CD4-positive, alpha-beta memory T cell (primary cell): ENCODE measurements at regions not wholly inside any gene's neighbourhood (a gene's known extent, or its start where the extent isn't known, plus 50 kb on each side); places are given as distances from the start of the nearest gene placed in this dataset.
"Not testable (repeated sequence)": the region's sequence is repeated elsewhere in the genome, so short reads cannot be mapped to it uniquely, and the experiment has no call there.

ENCODE experiments used
- CTCF ChIA-PET: fragments of 350-600 bp; sonication (Branson Sonifier 250); formaldehyde crosslinking; loops from one replicate; lab custom pipeline; 2021; ENCODE audit warnings: inconsistent platforms; ENCODE audit not compliant: partially characterized antibody; lab: Charles Lee
- POLR2A ChIA-PET: fragments of 350-600 bp; sonication (Branson Sonifier 250); formaldehyde crosslinking; loops from one replicate; lab custom pipeline; 2021; ENCODE audit not compliant: partially characterized antibody; lab: Charles Lee
- DNase-seq, 5 donors: peaks; one replicate each; pipeline versions ENCODE4 v3.0.0 to v3.0.0-alpha.2; 2020 to 2022; ENCODE audit warnings: mixed read lengths in 1 of 5
- H3K27ac ChIP-seq: one replicate; pipeline ENCODE4 v1.7.0; 2013; ENCODE audit warnings: low read depth, low read length
- H3K27me3 ChIP-seq: 2 replicates; pipeline ENCODE4 v1.7.0; 2013; ENCODE audit warnings: mild to moderate bottlenecking, low read length, moderate library complexity; ENCODE audit not compliant: insufficient read depth
- H3K36me3 ChIP-seq: 2 replicates; pipeline ENCODE4 v1.7.0; 2013; ENCODE audit warnings: mild to moderate bottlenecking, low read length, moderate library complexity; ENCODE audit not compliant: insufficient read depth
- H3K4me1 ChIP-seq: 2 replicates; pipeline ENCODE4 v1.7.0; 2013; ENCODE audit warnings: mild to moderate bottlenecking, low read length, moderate library complexity; ENCODE audit not compliant: insufficient read depth
- H3K4me3 ChIP-seq, 2 donors: one replicate each; pipeline ENCODE4 v1.7.0; 2013; ENCODE audit warnings: low read length in 2 of 2, mild to moderate bottlenecking in 1 of 2
- H3K9me3 ChIP-seq, 2 donors: one replicate each; pipeline ENCODE4 v1.7.0; 2013; ENCODE audit warnings: low read length in 2 of 2, control low read depth in 1 of 2; ENCODE audit not compliant: control insufficient read depth in 1 of 2
- H3K27ac Mint-ChIP-seq, 7 donors: one replicate each; pipeline ENCODE4 v1.8.0; 2020 to 2021; ENCODE audit warnings: mixed read lengths in 7 of 7, mild to moderate bottlenecking in 6 of 7, inconsistent platforms in 3 of 7, moderate library complexity in 3 of 7
- H3K27me3 Mint-ChIP-seq, 2 donors: one replicate each; pipeline ENCODE4 v1.8.0; 2020 to 2021; ENCODE audit warnings: mixed read lengths in 2 of 2
- H3K36me3 Mint-ChIP-seq, 2 donors: one replicate each; pipeline ENCODE4 v1.8.0; 2020 to 2021; ENCODE audit warnings: mixed read lengths in 2 of 2, inconsistent platforms in 1 of 2, mild to moderate bottlenecking in 1 of 2
- H3K4me1 Mint-ChIP-seq, 4 donors: one replicate each; pipeline ENCODE4 v1.8.0; 2020 to 2021; ENCODE audit warnings: mixed read lengths in 4 of 4, mild to moderate bottlenecking in 1 of 4
- H3K4me3 Mint-ChIP-seq, 8 donors: one replicate each; pipeline ENCODE4 v1.8.0; 2020 to 2021; ENCODE audit warnings: mixed read lengths in 8 of 8, mild to moderate bottlenecking in 7 of 8, moderate library complexity in 6 of 8, inconsistent platforms in 3 of 8
- H3K9me3 Mint-ChIP-seq, 8 donors: one replicate each; pipeline ENCODE4 v1.8.0; 2020 to 2021; ENCODE audit warnings: mixed read lengths in 8 of 8, mild to moderate bottlenecking in 5 of 8, inconsistent platforms in 3 of 8, moderate library complexity in 1 of 8
- intact Hi-C: fragments of 100-400 bp; cut with micrococcal nuclease; formaldehyde crosslinking; loops from one replicate; pipeline ENCODE4 v1.15.1; 2023

DNA sequence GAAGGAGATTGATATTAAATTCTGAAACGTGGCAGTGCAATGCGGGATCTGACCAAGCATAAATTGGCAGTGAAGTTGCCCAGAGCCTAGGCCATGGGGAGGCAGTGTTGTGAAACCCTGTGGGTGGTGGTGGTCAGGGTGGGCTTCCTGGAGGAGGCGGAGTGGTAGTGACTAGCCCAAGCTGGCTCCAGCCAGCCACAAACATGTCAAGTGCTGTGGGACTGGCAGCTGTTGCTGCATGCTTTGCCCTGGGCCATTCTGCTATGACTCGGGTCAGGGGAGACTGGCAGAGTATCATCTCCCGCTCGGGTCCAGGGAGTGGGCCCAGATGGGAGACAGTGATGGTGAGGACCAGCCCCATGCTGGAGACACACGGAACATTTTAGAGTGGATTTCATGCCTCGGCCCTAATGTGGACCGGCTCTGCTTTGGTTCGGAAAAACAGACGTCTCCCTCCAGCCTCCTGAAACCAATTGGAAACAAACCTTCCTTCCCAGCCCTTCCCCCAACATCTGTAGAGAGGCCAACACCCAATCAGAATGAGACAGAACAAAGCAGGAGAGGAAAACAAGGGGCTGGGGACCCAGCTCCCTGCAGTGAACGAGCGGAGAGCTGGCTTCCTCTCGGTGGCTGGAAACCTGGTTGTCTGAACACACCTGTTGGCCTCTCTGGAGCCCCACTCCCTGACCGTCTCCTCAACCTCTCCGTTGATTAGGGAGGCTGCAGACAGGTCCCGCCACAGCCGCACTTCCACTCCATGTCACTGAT, 58.2 kb downstream of the TMEM270 start:
- POLR2A ChIA-PET: no interaction called here
- Histone ChIP-seq H3K27ac (no peak overlapping the region), H3K9me3 (no peaks in the 10 kb centered on the region), H3K4me1 (no peaks in the 10 kb centered on the region), H3K4me3 (no peak overlapping the region), H3K27me3 (no peaks in the 10 kb centered on the region), H3K36me3 (no peaks in the 10 kb centered on the region)
- intact Hi-C loops: no loop called here
- Mint-ChIP-seq H3K36me3 (no peaks in the 10 kb centered on the region), H3K27ac (no peak overlapping the region), H3K4me3 (no peak overlapping the region), H3K27me3 (peaks cover 8 to 13% of the 10 kb centered on the region in 2 donors), H3K9me3 (peaks cover 0 to 1% (median 0%) of the 10 kb centered on the region in 8 donors), H3K4me1 (no peaks in the 10 kb centered on the region)
- no peak for DNase-seq
- CTCF ChIA-PET: no interaction called here

DNA sequence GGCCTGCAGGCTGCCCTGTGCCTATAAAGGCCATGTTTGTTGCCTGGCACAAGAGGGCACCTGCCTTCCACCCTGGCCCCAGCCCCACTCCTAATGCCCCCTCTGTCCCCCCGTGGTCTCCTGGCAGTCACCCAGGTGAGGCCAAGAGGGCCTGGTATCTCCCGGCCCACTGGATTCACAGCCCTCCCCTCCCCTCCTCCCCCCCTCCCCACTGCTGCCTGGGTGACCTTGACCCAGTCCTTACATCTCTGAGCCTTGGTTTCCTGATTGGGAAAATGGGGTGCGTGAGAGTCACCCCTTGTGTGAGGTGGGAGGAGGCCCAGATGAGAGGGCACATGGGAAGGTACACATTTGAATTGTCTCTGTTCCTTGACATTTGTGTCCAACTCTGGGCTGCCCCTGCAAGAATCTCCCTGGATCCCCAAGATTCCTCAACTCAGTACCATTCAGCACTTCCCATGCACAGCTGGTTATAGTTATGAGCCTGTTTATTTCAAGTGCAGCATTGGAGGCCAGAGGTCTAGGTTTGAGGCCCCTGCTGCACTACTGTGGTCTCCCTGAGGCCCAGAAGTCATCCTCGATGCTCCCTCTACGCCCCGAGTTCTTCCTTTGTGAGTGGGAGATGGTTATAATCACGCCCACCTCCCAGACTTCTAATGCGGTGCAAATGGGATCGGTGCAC, 58.9 kb downstream of the TMEM270 start:
- Mint-ChIP-seq H3K27me3 (peaks cover 8 to 13% of the 10 kb centered on the region in 2 donors), H3K4me1 (no peaks in the 10 kb centered on the region), H3K4me3 (no peak overlapping the region), H3K27ac (no peak overlapping the region), H3K9me3 (peaks cover 0 to 1% (median 0%) of the 10 kb centered on the region in 8 donors), H3K36me3 (no peaks in the 10 kb centered on the region)
- ChIA-PET POLR2A (no interaction called here), CTCF (no interaction called here)
- H3K9me3 ChIP-seq: no peaks in the 10 kb centered on the region
- no peak overlapping the region for H3K27ac ChIP-seq
- DNase-seq: no peak
- no peaks in the 10 kb centered on the region for H3K36me3 ChIP-seq
- intact Hi-C loops: no loop called here
- no peaks in the 10 kb centered on the region for H3K27me3 ChIP-seq
- no peak overlapping the region for H3K4me3 ChIP-seq
- H3K4me1 ChIP-seq: no peaks in the 10 kb centered on the region

DNA sequence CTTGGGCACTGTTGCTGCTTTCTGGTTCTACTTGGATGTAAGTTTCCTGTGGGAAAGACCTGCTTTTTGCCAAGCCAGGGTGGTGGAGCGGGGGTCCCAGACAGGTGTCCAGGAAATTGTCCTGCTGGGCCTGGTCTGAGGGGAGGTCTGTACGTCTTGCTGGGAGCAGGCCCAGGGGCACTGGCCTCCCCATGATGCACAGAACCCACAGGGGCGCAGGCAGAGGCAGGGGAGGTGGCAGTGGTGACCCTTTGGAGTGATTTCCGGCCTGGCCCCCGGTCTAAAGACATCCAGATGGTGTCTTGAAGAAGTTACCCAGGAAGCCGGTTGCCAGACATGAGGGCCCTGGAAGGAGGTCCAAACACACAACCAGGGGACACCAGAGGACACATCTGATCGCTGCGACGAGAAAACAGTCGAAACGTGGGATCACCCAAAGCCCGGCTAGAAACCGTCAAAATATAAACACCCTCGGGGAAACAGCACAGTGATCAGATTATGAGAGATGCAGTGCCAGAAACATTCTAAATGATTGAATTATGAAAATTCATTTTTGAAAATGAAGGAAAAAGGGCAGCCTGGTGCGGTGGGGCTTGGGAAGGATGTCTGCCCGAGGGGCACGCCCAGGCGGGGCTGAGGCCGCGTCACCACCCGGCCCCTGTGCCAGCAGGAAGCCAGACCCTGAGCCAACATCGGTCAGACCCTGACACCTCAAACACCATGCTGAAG, 59.6 kb downstream of the TMEM270 start:
- Histone ChIP-seq H3K27ac (no peak overlapping the region), H3K9me3 (no peaks in the 10 kb centered on the region), H3K36me3 (no peaks in the 10 kb centered on the region), H3K4me3 (no peak overlapping the region), H3K27me3 (no peaks in the 10 kb centered on the region), H3K4me1 (no peaks in the 10 kb centered on the region)
- H3K4me1 Mint-ChIP-seq: no peaks in the 10 kb centered on the region
- H3K4me3 Mint-ChIP-seq: no peak overlapping the region
- peaks cover 0 to under 1% (median 0%) of the 10 kb centered on the region in 8 donors for H3K9me3 Mint-ChIP-seq
- H3K27me3 Mint-ChIP-seq: peaks cover 6 to 9% of the 10 kb centered on the region in 2 donors
- no peaks in the 10 kb centered on the region for H3K36me3 Mint-ChIP-seq
- intact Hi-C loops: no loop called here
- no peak overlapping the region for H3K27ac Mint-ChIP-seq
- ChIA-PET POLR2A (no interaction called here), CTCF (no interaction called here)
- no peak for DNase-seq

DNA sequence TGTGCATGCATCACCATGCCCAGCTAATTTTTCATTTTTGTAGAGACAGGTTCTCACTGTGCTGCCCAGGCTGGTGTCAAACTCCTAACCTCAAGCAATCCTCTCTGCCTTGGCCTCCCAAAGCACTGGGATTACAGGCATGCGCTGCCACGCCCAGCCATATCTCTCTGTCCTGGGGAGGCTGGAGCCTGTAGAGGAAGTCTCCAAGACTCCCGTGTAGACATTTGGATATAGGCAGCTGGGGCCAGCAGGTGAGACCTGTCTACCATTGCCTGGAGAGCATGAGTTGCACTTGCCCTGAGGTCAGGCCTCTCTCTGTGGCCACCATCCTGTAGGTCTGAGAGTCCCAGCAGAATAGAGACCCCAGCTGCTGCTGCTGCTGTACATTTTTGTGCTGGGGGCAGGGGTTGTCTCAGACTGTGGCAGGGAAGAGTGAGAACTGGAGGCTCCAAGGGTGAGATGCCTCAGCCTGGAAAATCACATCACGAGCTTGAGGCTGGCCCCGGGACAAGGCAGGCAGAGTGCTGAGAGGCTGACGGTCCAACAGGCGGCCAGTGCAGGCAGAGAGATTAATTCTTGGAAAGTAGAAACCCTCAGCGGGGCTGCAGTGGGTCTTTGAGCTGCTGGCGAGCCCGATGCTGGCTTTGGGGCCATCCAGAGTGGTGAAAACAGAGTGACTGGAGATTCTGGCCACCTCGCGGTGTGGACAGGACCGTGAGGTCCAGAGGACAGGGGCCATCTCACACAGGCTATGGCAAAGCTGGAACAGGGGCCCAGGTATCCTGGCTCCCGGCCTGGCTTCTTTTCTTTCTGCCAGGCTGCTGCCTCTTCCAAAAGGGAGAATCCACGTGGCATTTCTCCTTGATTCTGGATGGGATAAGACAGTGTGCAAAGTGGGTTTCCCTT, 60.9 kb downstream of the TMEM270 start:
- POLR2A ChIA-PET: interaction anchor here (0.6 kb wide), 1 partner anchor 30 kb away, joined by 3 read pairs; no protein-coding TSS in a partner anchor
- intact Hi-C loops: no loop called here
- Mint-ChIP-seq H3K27ac (no peak overlapping the region), H3K9me3 (no peaks in the 10 kb centered on the region), H3K36me3 (no peaks in the 10 kb centered on the region), H3K27me3 (peaks cover 4% of the 10 kb centered on the region in 2 donors), H3K4me3 (no peak overlapping the region), H3K4me1 (no peaks in the 10 kb centered on the region)
- DNase-seq: no peak
- Histone ChIP-seq H3K4me3 (no peak overlapping the region), H3K27ac (no peak overlapping the region), H3K36me3 (no peaks in the 10 kb centered on the region), H3K27me3 (no peaks in the 10 kb centered on the region), H3K4me1 (no peaks in the 10 kb centered on the region), H3K9me3 (no peaks in the 10 kb centered on the region)
- CTCF ChIA-PET: no interaction called here

DNA sequence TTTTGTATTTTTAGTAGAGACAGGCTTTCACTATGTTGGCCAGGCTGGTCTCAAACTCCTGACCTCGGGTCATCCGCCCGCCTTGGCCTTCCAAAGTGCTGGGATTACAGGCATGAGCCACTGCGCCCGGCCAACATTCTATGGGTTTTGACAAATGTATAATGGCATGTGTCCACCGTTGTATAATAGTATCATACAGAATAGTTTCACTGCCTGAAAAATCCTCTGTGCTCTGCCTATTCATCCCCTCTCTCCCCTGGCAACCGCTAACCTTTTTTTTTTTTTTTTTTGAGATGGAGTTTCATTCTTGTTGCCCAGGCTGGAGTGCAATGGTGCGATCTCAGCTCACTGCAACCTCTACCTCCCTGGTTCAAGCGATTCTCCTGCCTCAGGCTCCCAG, 67.7 kb downstream of the TMEM270 start:
- H3K4me1 ChIP-seq, H3K4me3 ChIP-seq, CTCF ChIA-PET, H3K36me3 Mint-ChIP-seq, H3K9me3 ChIP-seq, intact Hi-C loops, H3K27ac Mint-ChIP-seq, H3K4me3 Mint-ChIP-seq, POLR2A ChIA-PET, H3K4me1 Mint-ChIP-seq, H3K27me3 ChIP-seq, H3K27ac ChIP-seq, DNase-seq, H3K9me3 Mint-ChIP-seq, H3K36me3 ChIP-seq: not testable (repeated sequence)
- H3K27me3 Mint-ChIP-seq: peaks cover 4 to 16% of the 10 kb centered on the region in 2 donors

DNA sequence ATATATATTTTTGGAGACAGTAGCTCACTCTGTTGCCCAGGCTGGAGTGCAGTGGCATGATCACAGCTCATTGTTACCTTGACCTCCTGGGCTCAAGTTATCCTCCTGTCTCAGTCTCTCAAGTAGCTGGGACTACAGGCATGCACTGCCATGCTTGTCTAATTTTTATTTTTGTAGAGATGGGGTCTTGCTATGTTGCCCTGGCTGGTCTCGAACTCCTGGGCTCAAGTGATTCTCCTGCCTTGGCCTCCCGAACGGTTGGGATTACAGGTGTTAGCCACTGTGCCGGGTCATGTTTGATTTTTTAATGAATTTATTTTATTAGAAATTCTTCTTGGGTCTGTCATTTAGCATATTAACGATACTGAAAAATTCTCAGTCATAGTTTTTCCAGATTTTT, 70.5 kb downstream of the TMEM270 start:
- Histone ChIP-seq H3K27ac (no peak overlapping the region), H3K36me3 (no peaks in the 10 kb centered on the region), H3K4me1 (no peaks in the 10 kb centered on the region), H3K9me3 (no peaks in the 10 kb centered on the region), H3K27me3 (no peaks in the 10 kb centered on the region), H3K4me3 (no peak overlapping the region)
- Mint-ChIP-seq H3K27ac (no peak overlapping the region), H3K4me1 (no peaks in the 10 kb centered on the region), H3K9me3 (peaks cover 0 to 4% (median 0%) of the 10 kb centered on the region in 8 donors), H3K27me3 (peaks cover 6 to 18% of the 10 kb centered on the region in 2 donors), H3K36me3 (no peaks in the 10 kb centered on the region), H3K4me3 (peak overlapping the region in 1 of 8 donors; percentile 20)
- no peak for DNase-seq
- intact Hi-C loops: no loop called here
- POLR2A ChIA-PET: no interaction called here
- CTCF ChIA-PET: no interaction called here
